Trophoblast cell (in vitro differentiated cells and primary cell): ENCODE measurements at regions not wholly inside any gene's neighbourhood (a gene's known extent, or its start where the extent isn't known, plus 50 kb on each side); places are given as distances from the start of the nearest gene placed in this dataset.

Source experiments
- DNase-seq, 2 donors: peaks; one replicate each; pipeline ENCODE4 v3.0.0-alpha.2; 2016
- H2AFZ ChIP-seq: 2 replicates; pipeline ENCODE4 v1.6.1; 2013; ENCODE audit warnings: low read length, moderate library complexity, mild to moderate bottlenecking; ENCODE audit not compliant: insufficient read depth, poor library complexity
- H2AK5ac ChIP-seq: 2 replicates; pipeline ENCODE4 v1.6.1; 2013; ENCODE audit warnings: mild to moderate bottlenecking, low read length
- H2BK120ac ChIP-seq: 2 replicates; pipeline ENCODE4 v1.6.1; 2013; ENCODE audit warnings: low read length, mild to moderate bottlenecking, moderate library complexity; ENCODE audit not compliant: insufficient read depth, poor library complexity
- H2BK12ac ChIP-seq: 2 replicates; pipeline ENCODE4 v1.6.1; 2013; ENCODE audit warnings: mild to moderate bottlenecking, low read length, moderate library complexity
- H2BK5ac ChIP-seq: 2 replicates; pipeline ENCODE4 v1.6.1; 2013; ENCODE audit warnings: low read length, low read depth, moderate library complexity, mild to moderate bottlenecking; ENCODE audit not compliant: poor library complexity
- H3K14ac ChIP-seq: 2 replicates; pipeline ENCODE4 v1.6.1; 2013; ENCODE audit warnings: mild to moderate bottlenecking, low read length
- H3K18ac ChIP-seq: 2 replicates; pipeline ENCODE4 v1.6.1; 2013; ENCODE audit warnings: mild to moderate bottlenecking, low read length
- H3K23ac ChIP-seq: 2 replicates; pipeline ENCODE4 v1.6.1; 2013; ENCODE audit warnings: low read length
- H3K27ac ChIP-seq: 2 replicates; pipeline ENCODE4 v1.5.1; 2013; ENCODE audit warnings: low read depth, mild to moderate bottlenecking, inconsistent platforms, low read length, moderate library complexity
- H3K27me3 ChIP-seq: 2 replicates; pipeline ENCODE4 v1.6.1; 2013; ENCODE audit warnings: inconsistent platforms, mild to moderate bottlenecking, low read length, moderate library complexity; ENCODE audit not compliant: insufficient read depth
- H3K36me3 ChIP-seq, 2 experiments: 1 replicate in 1 of 2; 2 replicates in 1 of 2; pipeline ENCODE4 v1.6.1; 2013; ENCODE audit warnings: low read length in 2 of 2, mild to moderate bottlenecking in 2 of 2, moderate library complexity in 1 of 2; ENCODE audit not compliant: insufficient read depth in 2 of 2, control insufficient read depth in 1 of 2
- H3K4ac ChIP-seq: 2 replicates; pipeline ENCODE4 v1.6.1; 2013; ENCODE audit warnings: low read depth, mild to moderate bottlenecking, low read length, moderate library complexity
- H3K4me1 ChIP-seq, 2 experiments: 1 replicate in 1 of 2; 2 replicates in 1 of 2; pipeline ENCODE4 v1.6.1; 2013; ENCODE audit warnings: low read length in 2 of 2, mild to moderate bottlenecking in 2 of 2, moderate library complexity in 1 of 2; ENCODE audit not compliant: insufficient read depth in 2 of 2, control insufficient read depth in 1 of 2
- H3K4me2 ChIP-seq: 2 replicates; pipeline ENCODE4 v1.6.1; 2013; ENCODE audit warnings: inconsistent platforms, mild to moderate bottlenecking, low read length, moderate library complexity
- H3K4me3 ChIP-seq: 2 replicates; pipeline ENCODE4 v1.5.1; 2013; ENCODE audit warnings: mild to moderate bottlenecking, low read depth, low read length, inconsistent platforms
- H3K79me1 ChIP-seq: one replicate; pipeline ENCODE4 v1.6.1; 2013; ENCODE audit warnings: low read length
- H3K79me2 ChIP-seq: 2 replicates; pipeline ENCODE4 v1.6.1; 2013; ENCODE audit warnings: low read length, mild to moderate bottlenecking; ENCODE audit not compliant: control insufficient read depth, insufficient read depth, poor library complexity
- H3K9ac ChIP-seq: 2 replicates; pipeline ENCODE4 v1.6.1; 2013; ENCODE audit warnings: mild to moderate bottlenecking, low read length
- H3K9me3 ChIP-seq: 2 replicates; pipeline ENCODE4 v1.6.1; 2013; ENCODE audit warnings: low read depth, mild to moderate bottlenecking, control low read depth, inconsistent platforms, low read length; ENCODE audit not compliant: insufficient read depth
- H4K12ac ChIP-seq: 2 replicates; pipeline ENCODE4 v1.6.1; 2013; ENCODE audit warnings: low read depth, mild to moderate bottlenecking, low read length, moderate library complexity
- H4K8ac ChIP-seq: 2 replicates; pipeline ENCODE4 v1.6.1; 2013; ENCODE audit warnings: low read depth, mild to moderate bottlenecking, low read length, moderate library complexity
- H4K91ac ChIP-seq: one replicate; pipeline ENCODE4 v1.6.1; 2013; ENCODE audit warnings: low read depth, mild to moderate bottlenecking, low read length, moderate library complexity
- WGBS: extraction: QIAGEN DNeasy Blood & Tissue Kit; methylation state at CpG from one replicate; pipeline ENCODE4 v1.1.7; 2013; ENCODE audit warnings: missing lambda C conversion rate; ENCODE audit not compliant: insufficient read length, insufficient coverage; ENCODE audit errors: extremely low coverage; 5-methylcytosine and 5-hydroxymethylcytosine counted together

- no peak overlapping the region for H3K14ac ChIP-seq
- H3K4me3 ChIP-seq: no peak overlapping the region
- no peak overlapping the region for H4K12ac ChIP-seq
- no peak overlapping the region for H2BK12ac ChIP-seq
- H2AK5ac ChIP-seq: no peak overlapping the region
- H4K8ac ChIP-seq: no peak overlapping the region
- DNase-seq: no peak
- no peak overlapping the region for H2BK120ac ChIP-seq
- H4K91ac ChIP-seq: no peak overlapping the region
- H2BK5ac ChIP-seq: no peak overlapping the region
- H3K9me3 ChIP-seq: peaks cover 4% of the 10 kb centered on the region
- H3K27me3 ChIP-seq: no peaks in the 10 kb centered on the region
- H3K27ac ChIP-seq: no peak overlapping the region
- no CpG with 5 or more reads among the region's 2 CpGs for WGBS
- no peaks in the 10 kb centered on the region for H3K79me2 ChIP-seq
- no peaks in the 10 kb centered on the region for H3K79me1 ChIP-seq
- H3K18ac ChIP-seq: no peak overlapping the region
- no peak overlapping the region for H3K4me2 ChIP-seq
- no peak overlapping the region for H3K9ac ChIP-seq
- H3K4me1 ChIP-seq: peaks cover 0 to 3% of the 10 kb centered on the region in 2 experiments
- H3K4ac ChIP-seq: no peak overlapping the region
- H2AFZ ChIP-seq: no peak overlapping the region
- no peaks in the 10 kb centered on the region for H3K36me3 ChIP-seq
- no peak overlapping the region for H3K23ac ChIP-seq
Measured at GRCh38 chrX:924017-924416, 288.4 kb downstream of the CRLF2 start.

DNA sequence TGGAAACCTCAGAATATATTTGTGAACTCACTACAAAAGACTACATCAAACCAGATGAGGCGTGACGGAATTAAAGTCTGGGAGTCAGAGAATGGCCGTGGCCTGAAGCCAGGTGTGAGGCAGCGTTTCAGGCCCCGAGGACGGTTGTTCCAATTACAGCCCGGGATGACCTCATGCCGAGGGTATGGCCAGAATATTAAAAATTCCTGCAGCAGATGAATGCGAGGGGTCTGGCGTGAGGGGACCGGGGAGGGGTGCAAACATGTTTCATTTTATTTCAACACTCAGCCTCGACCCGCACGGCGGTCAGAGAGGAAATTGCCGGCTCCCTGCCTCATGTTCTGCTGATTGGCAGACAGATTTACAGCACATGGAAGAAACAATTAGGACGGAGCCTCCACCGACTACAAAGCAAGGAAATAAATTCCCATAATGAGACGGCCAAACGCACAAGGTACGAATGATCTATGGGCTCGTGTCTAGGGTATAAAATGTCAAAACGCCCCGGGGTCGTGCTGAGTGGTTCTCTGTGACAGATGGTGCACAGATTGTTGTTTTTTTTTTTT lies 289.7 kb downstream of the SHOX start:
- no peak overlapping the region for H3K23ac ChIP-seq
- no peak overlapping the region for H2AK5ac ChIP-seq
- WGBS: no CpG with 5 or more reads among the region's 25 CpGs
- no peak overlapping the region for H3K27ac ChIP-seq
- H3K27me3 ChIP-seq: no peaks in the 10 kb centered on the region
- H2BK120ac ChIP-seq: no peak overlapping the region
- H3K14ac ChIP-seq: no peak overlapping the region
- no peak overlapping the region for H3K4me2 ChIP-seq
- DNase-seq: peak in 1 of 2 donors; percentile 4
- no peaks in the 10 kb centered on the region for H3K36me3 ChIP-seq
- no peaks in the 10 kb centered on the region for H3K79me1 ChIP-seq
- no peaks in the 10 kb centered on the region for H3K79me2 ChIP-seq
- H2BK5ac ChIP-seq: no peak overlapping the region
- no peak overlapping the region for H4K12ac ChIP-seq
- H3K9ac ChIP-seq: no peak overlapping the region
- no peak overlapping the region for H4K8ac ChIP-seq
- no peak overlapping the region for H2BK12ac ChIP-seq
- peaks cover 0 to 3% of the 10 kb centered on the region in 2 experiments for H3K4me1 ChIP-seq
- no peak overlapping the region for H3K4ac ChIP-seq
- H4K91ac ChIP-seq: no peak overlapping the region
- H3K4me3 ChIP-seq: no peak overlapping the region
- no peak overlapping the region for H2AFZ ChIP-seq
- no peaks in the 10 kb centered on the region for H3K9me3 ChIP-seq
- no peak overlapping the region for H3K18ac ChIP-seq

- peaks cover 0 to 3% of the 10 kb centered on the region in 2 experiments for H3K4me1 ChIP-seq
- H2BK12ac ChIP-seq: no peak overlapping the region
- H3K14ac ChIP-seq: no peak overlapping the region
- no peaks in the 10 kb centered on the region for H3K79me1 ChIP-seq
- no peak overlapping the region for H2AFZ ChIP-seq
- no peak overlapping the region for H3K18ac ChIP-seq
- no peak overlapping the region for H3K27ac ChIP-seq
- H4K8ac ChIP-seq: no peak overlapping the region
- H3K27me3 ChIP-seq: no peaks in the 10 kb centered on the region
- whole genome bisulfite sequencing: no CpG with 5 or more reads among the region's 9 CpGs
- no peak overlapping the region for H4K12ac ChIP-seq
- H3K36me3 ChIP-seq: no peaks in the 10 kb centered on the region
- no peaks in the 10 kb centered on the region for H3K9me3 ChIP-seq
- no peak overlapping the region for H3K23ac ChIP-seq
- H3K79me2 ChIP-seq: no peaks in the 10 kb centered on the region
- H4K91ac ChIP-seq: no peak overlapping the region
- H3K9ac ChIP-seq: no peak overlapping the region
- DNase-seq: no peak
- no peak overlapping the region for H2BK5ac ChIP-seq
- no peak overlapping the region for H2BK120ac ChIP-seq
- H3K4me3 ChIP-seq: no peak overlapping the region
- H3K4ac ChIP-seq: no peak overlapping the region
- no peak overlapping the region for H3K4me2 ChIP-seq
- H2AK5ac ChIP-seq: no peak overlapping the region
Measured at GRCh38 chrX:916230-916599, 285.6 kb downstream of the SHOX start.

DNA sequence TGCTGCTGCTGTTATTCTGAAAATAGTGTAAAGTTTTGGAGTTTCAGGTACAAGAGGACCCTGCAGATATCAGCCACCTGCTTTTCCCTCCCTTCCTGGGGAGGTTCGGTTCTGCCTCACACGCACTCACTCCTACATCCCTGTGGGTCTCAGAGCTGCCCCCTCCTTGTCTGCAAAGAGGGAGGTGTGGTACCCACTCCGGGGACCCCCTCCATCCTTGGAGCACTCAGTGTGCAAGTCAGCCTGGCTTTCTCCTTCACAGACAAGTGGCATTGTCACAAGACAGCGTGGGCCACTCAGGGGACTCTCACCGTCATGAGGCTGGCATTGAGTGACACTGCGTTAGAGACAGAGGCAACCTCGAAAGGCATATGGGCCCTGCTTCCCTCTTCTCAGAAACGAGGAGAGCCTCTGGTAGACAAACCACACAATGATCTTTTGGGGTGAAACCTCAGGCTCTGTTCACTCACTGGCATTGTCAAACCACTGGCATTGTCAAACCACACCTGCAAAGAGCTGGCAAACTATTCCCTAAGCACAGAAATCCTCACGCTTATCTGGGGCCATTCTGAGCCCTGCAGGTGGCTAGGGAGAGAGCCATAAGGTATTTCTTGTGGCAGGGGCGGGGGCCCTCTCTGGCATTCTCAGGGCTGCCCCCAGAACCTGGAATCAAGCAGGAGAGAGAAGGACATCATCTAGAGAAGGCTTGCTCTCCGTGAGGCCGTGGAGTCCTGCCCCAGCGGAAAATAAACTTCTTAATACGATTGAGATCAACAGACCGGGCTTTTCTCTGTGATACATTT lies 285.0 kb downstream of the SHOX start:
- H3K4me2 ChIP-seq: no peak overlapping the region
- H2AK5ac ChIP-seq: no peak overlapping the region
- H3K4me3 ChIP-seq: no peak overlapping the region
- no peak overlapping the region for H3K9ac ChIP-seq
- no peak overlapping the region for H3K27ac ChIP-seq
- no peak overlapping the region for H2BK5ac ChIP-seq
- H3K23ac ChIP-seq: no peak overlapping the region
- no peak overlapping the region for H2BK120ac ChIP-seq
- no peaks in the 10 kb centered on the region for H3K9me3 ChIP-seq
- no peak overlapping the region for H4K91ac ChIP-seq
- H3K18ac ChIP-seq: no peak overlapping the region
- H4K8ac ChIP-seq: no peak overlapping the region
- no peaks in the 10 kb centered on the region for H3K27me3 ChIP-seq
- H3K4ac ChIP-seq: no peak overlapping the region
- no peak overlapping the region for H4K12ac ChIP-seq
- no peaks in the 10 kb centered on the region for H3K79me1 ChIP-seq
- H2BK12ac ChIP-seq: no peak overlapping the region
- H3K36me3 ChIP-seq: no peaks in the 10 kb centered on the region
- H3K4me1 ChIP-seq: peaks cover 0 to 3% of the 10 kb centered on the region in 2 experiments
- H3K79me2 ChIP-seq: no peaks in the 10 kb centered on the region
- no peak overlapping the region for H2AFZ ChIP-seq
- DNase-seq: no peak
- no peak overlapping the region for H3K14ac ChIP-seq
- WGBS: no CpG with 5 or more reads among the region's 15 CpGs
